ENCODE measurements at regions not wholly inside any gene's neighbourhood (a gene's known extent, or its start where the extent isn't known, plus 50 kb on each side); places are given as distances from the start of the nearest gene placed in this dataset.

GRCh38 chr3:55173504-55173903 lies 245.6 kb upstream of the LRTM1 start:
- no peak overlapping the region for H3K4me3 ChIP-seq
- no peaks in the 10 kb centered on the region for H3K9me3 ChIP-seq (replicated peaks in 1 of 3)
- WGBS, 4 donors: 43 to 64% (median 52%) methylated on average over 1 of the region's 1 CpG
- intact Hi-C loops (cut with DNase I): loop anchor here in 1 of 2 donors (10.0 kb wide), 1 partner anchor 219 kb away; no protein-coding TSS in a partner anchor
- H3K36me3 ChIP-seq (replicated peaks in 1 of 2): no peaks in the 10 kb centered on the region
- no peaks in the 10 kb centered on the region for H3K4me1 ChIP-seq (replicated peaks in 1 of 2)
- H3K27ac ChIP-seq: no peak overlapping the region
- DNase-seq: no peak
- peaks cover 4% of the 10 kb centered on the region for H3K27me3 ChIP-seq
- no peak for TF ChIP-seq CTCF (IDR thresholded peaks at IDR 0.05)
- TF ChIP-seq POLR2A (IDR thresholded peaks at IDR 0.05): no peak

GRCh38 chr3:55172913-55173312 lies 245.1 kb upstream of the LRTM1 start:
- intact Hi-C loops (cut with DNase I): loop anchor here in 1 of 2 donors (10.0 kb wide), 1 partner anchor 218 kb away; no protein-coding TSS in a partner anchor
- 85 to 97% (median 90%) methylated on average over 4 of the region's 4 CpGs for WGBS, 4 donors
- TF ChIP-seq POLR2A (IDR thresholded peaks at IDR 0.05): no peak
- TF ChIP-seq CTCF (IDR thresholded peaks at IDR 0.05): no peak
- H3K4me1 ChIP-seq (replicated peaks in 1 of 2): no peaks in the 10 kb centered on the region
- no peaks in the 10 kb centered on the region for H3K36me3 ChIP-seq (replicated peaks in 1 of 2)
- H3K9me3 ChIP-seq (replicated peaks in 1 of 3): no peaks in the 10 kb centered on the region
- no peak for DNase-seq
- H3K4me3 ChIP-seq: no peak overlapping the region
- peaks cover 2% of the 10 kb centered on the region for H3K27me3 ChIP-seq
- H3K27ac ChIP-seq: no peak overlapping the region

GRCh38 chr3:55170444-55170843 lies 242.6 kb upstream of the LRTM1 start:
- 68 to 88% (median 80%) methylated on average over 1 of the region's 1 CpG for WGBS, 4 donors

GRCh38 chr3:55169608-55170072 lies 241.8 kb upstream of the LRTM1 start:
- no peaks in the 10 kb centered on the region for H3K9me3 ChIP-seq (replicated peaks in 1 of 3)
- H3K4me3 ChIP-seq: no peak overlapping the region
- H3K27ac ChIP-seq: no peak overlapping the region
- DNase-seq: no peak
- no peaks in the 10 kb centered on the region for H3K36me3 ChIP-seq (replicated peaks in 1 of 2)
- no peaks in the 10 kb centered on the region for H3K27me3 ChIP-seq
- TF ChIP-seq POLR2A (IDR thresholded peaks at IDR 0.05) (no peak), CTCF (IDR thresholded peaks at IDR 0.05) (no peak)
- WGBS, 4 donors: 58 to 66% (median 61%) methylated on average over 5 of the region's 5 CpGs
- intact Hi-C loops (cut with DNase I): loop anchor here in 1 of 2 donors (10.0 kb wide), 1 partner anchor 215 kb away; no protein-coding TSS in a partner anchor
- no peaks in the 10 kb centered on the region for H3K4me1 ChIP-seq (replicated peaks in 1 of 2)

More at GRCh38 chr3:55170444-55170843, 242.6 kb upstream of the LRTM1 start:
- H3K4me1 ChIP-seq (replicated peaks in 1 of 2): no peaks in the 10 kb centered on the region
- no peak for DNase-seq
- intact Hi-C loops (cut with DNase I): loop anchor here in 1 of 2 donors (10.0 kb wide), 1 partner anchor 216 kb away; no protein-coding TSS in a partner anchor
- H3K9me3 ChIP-seq (replicated peaks in 1 of 3): no peaks in the 10 kb centered on the region
- H3K27me3 ChIP-seq: no peaks in the 10 kb centered on the region
- no peak overlapping the region for H3K27ac ChIP-seq
- no peak overlapping the region for H3K4me3 ChIP-seq
- no peaks in the 10 kb centered on the region for H3K36me3 ChIP-seq (replicated peaks in 1 of 2)
- TF ChIP-seq CTCF (IDR thresholded peaks at IDR 0.05): no peak
- no peak for TF ChIP-seq POLR2A (IDR thresholded peaks at IDR 0.05)
